HG03060 (cell line): ENCODE measurements at regions not wholly inside any gene's neighbourhood (a gene's known extent, or its start where the extent isn't known, plus 50 kb on each side); places are given as distances from the start of the nearest gene placed in this dataset.
"Not testable (repeated sequence)": the region's sequence is repeated elsewhere in the genome, so short reads cannot be mapped to it uniquely, and the experiment has no call there.

Experiments
- ATAC-seq: cut with Tn5 transposase; IDR thresholded peaks from one replicate; pipeline ENCODE4 v1.9.1; 2021; ENCODE audit warnings: low read depth, moderate number of reproducible peaks; ENCODE audit not compliant: unreplicated experiment

GRCh38 chr5:10133830-10134229 lies 115.9 kb downstream of the ATPSCKMT start:
- ATAC-seq: no peak

GRCh38 chr5:10130881-10131280 lies 118.8 kb downstream of the ATPSCKMT start:
- ATAC-seq: no peak

- no peak for ATAC-seq
Measured at GRCh38 chr5:10126900-10127299, 122.8 kb downstream of the ATPSCKMT start.

- ATAC-seq: no peak
Measured at GRCh38 chr5:10125116-10125515, 124.6 kb downstream of the ATPSCKMT start.

GRCh38 chr5:10124287-10124686 lies 125.4 kb downstream of the ATPSCKMT start:
- no peak for ATAC-seq

GRCh38 chr5:10123254-10123989 lies 126.3 kb downstream of the ATPSCKMT start:
- no peak for ATAC-seq

GRCh38 chr5:10122076-10122726 lies 127.5 kb downstream of the ATPSCKMT start:
- ATAC-seq: no peak

GRCh38 chr5:10120934-10121333 lies 128.8 kb downstream of the ATPSCKMT start:
- no peak for ATAC-seq

GRCh38 chr5:10118150-10118549 lies 131.5 kb downstream of the ATPSCKMT start:
- no peak for ATAC-seq

- ATAC-seq: no peak
Measured at GRCh38 chr5:10116594-10116993, 133.1 kb downstream of the ATPSCKMT start.

- no peak for ATAC-seq
Measured at GRCh38 chr5:10115669-10116068, 134.0 kb downstream of the ATPSCKMT start.

GRCh38 chr5:10111571-10111970 lies 138.1 kb downstream of the ATPSCKMT start:
- ATAC-seq: no peak

GRCh38 chr5:10110228-10110627 lies 139.5 kb downstream of the ATPSCKMT start:
- ATAC-seq: no peak

- ATAC-seq: no peak
Measured at GRCh38 chr5:10109299-10109698, 140.4 kb downstream of the ATPSCKMT start.

- no peak for ATAC-seq
Measured at GRCh38 chr5:10106806-10107205, 142.9 kb downstream of the ATPSCKMT start.

GRCh38 chr5:10106285-10106684 lies 143.4 kb downstream of the ATPSCKMT start:
- no peak for ATAC-seq

GRCh38 chr5:10102706-10103497 lies 146.8 kb downstream of the ATPSCKMT start:
- no peak for ATAC-seq

GRCh38 chr5:10102235-10102634 lies 147.5 kb downstream of the ATPSCKMT start:
- ATAC-seq: not testable (repeated sequence)

GRCh38 chr5:10099548-10099947 lies 150.1 kb downstream of the ATPSCKMT start:
- no peak for ATAC-seq

GRCh38 chr5:10091701-10092100 lies 158.0 kb downstream of the ATPSCKMT start:
- ATAC-seq: no peak

GRCh38 chr5:10090074-10090473 lies 159.6 kb downstream of the ATPSCKMT start:
- no peak for ATAC-seq
